PFSK-1 (cell line): ENCODE measurements at regions not wholly inside any gene's neighbourhood (a gene's known extent, or its start where the extent isn't known, plus 50 kb on each side); places are given as distances from the start of the nearest gene placed in this dataset.

ENCODE experiments used
- FOXP2 ChIP-seq: optimal IDR thresholded peaks from 2 replicates; pipeline ENCODE3; 2011; ENCODE audit warnings: borderline replicate concordance, control low read depth, inconsistent platforms; ENCODE audit not compliant: insufficient read depth; ENCODE audit errors: extremely low read length, extremely low read depth
- POLR2AphosphoS5 ChIP-seq: IDR thresholded peaks from 2 replicates; pipeline ENCODE4 v1.6.1; 2012; ENCODE audit warnings: low read depth, mild to moderate bottlenecking, control low read depth, low read length, moderate library complexity
- REST ChIP-seq, 2 experiments: IDR thresholded peaks; 2 replicates each; pipeline versions ENCODE4 v1.6.1 to v1.8.0; 2011 to 2012; ENCODE audit warnings: low read depth in 2 of 2, low read length in 2 of 2, control low read depth in 1 of 2, inconsistent platforms in 1 of 2, mild to moderate bottlenecking in 1 of 2, moderate library complexity in 1 of 2; ENCODE audit not compliant: insufficient read depth in 1 of 2
- SIN3A ChIP-seq: IDR thresholded peaks from 2 replicates; pipeline ENCODE4 v1.6.1; 2012; ENCODE audit warnings: mild to moderate bottlenecking, low read length, moderate library complexity, borderline replicate concordance; ENCODE audit not compliant: insufficient read depth
- TAF1 ChIP-seq: IDR thresholded peaks from 2 replicates; pipeline ENCODE4 v1.6.1; 2012; ENCODE audit warnings: low read length, control low read depth, borderline replicate concordance; ENCODE audit not compliant: insufficient read depth

- TF ChIP-seq TAF1 (no peak), FOXP2 (no peak), SIN3A (no peak), REST (IDR thresholded peaks at IDR 0.05; ENCODE audit: insufficient read depth in 1 of 2, low read depth in 2 of 2, low read length in 2 of 2) (no peak), POLR2AphosphoS5 (no peak)
Measured at GRCh38 chr3:192024751-192025150, 563.8 kb downstream of the PYDC2 start.

- TF ChIP-seq TAF1: no peak
- no peak for TF ChIP-seq POLR2AphosphoS5
- TF ChIP-seq FOXP2: no peak
- no peak for TF ChIP-seq REST (IDR thresholded peaks at IDR 0.05; ENCODE audit: insufficient read depth in 1 of 2, low read depth in 2 of 2, low read length in 2 of 2)
- TF ChIP-seq SIN3A: no peak
Measured at GRCh38 chr3:192026661-192027060, 565.7 kb downstream of the PYDC2 start.

- TF ChIP-seq TAF1 (no peak), SIN3A (no peak), POLR2AphosphoS5 (no peak), FOXP2 (no peak), REST (IDR thresholded peaks at IDR 0.05; ENCODE audit: insufficient read depth in 1 of 2, low read depth in 2 of 2, low read length in 2 of 2) (no peak)
Measured at GRCh38 chr3:192031941-192032340, 571.0 kb downstream of the PYDC2 start.

- TF ChIP-seq POLR2AphosphoS5 (no peak), TAF1 (no peak), FOXP2 (no peak), SIN3A (no peak), REST (IDR thresholded peaks at IDR 0.05; ENCODE audit: insufficient read depth in 1 of 2, low read depth in 2 of 2, low read length in 2 of 2) (no peak)
Measured at GRCh38 chr3:192033246-192033645, 572.3 kb downstream of the PYDC2 start.

GRCh38 chr3:192038726-192039125, 577.8 kb downstream of the PYDC2 start:
- TF ChIP-seq FOXP2 (no peak), POLR2AphosphoS5 (no peak), TAF1 (no peak), SIN3A (no peak), REST (IDR thresholded peaks at IDR 0.05; ENCODE audit: insufficient read depth in 1 of 2, low read depth in 2 of 2, low read length in 2 of 2) (no peak)
